Fibroblast of mammary gland (primary cell): ENCODE measurements at regions not wholly inside any gene's neighbourhood (a gene's known extent, or its start where the extent isn't known, plus 50 kb on each side); places are given as distances from the start of the nearest gene placed in this dataset.
A peak's percentile ranks its signal among the peaks of the same experiment; 100 is the strongest.

ENCODE experiments used
- DNase-seq: peaks from one replicate; pipeline ENCODE4 v3.0.0-alpha.2; 2010; ENCODE audit warnings: low read depth
- H3K4me3 ChIP-seq: 2 replicates; pipeline ENCODE4 v1.5.1; 2011; ENCODE audit warnings: low read depth, mild to moderate bottlenecking, low read length, moderate library complexity; ENCODE audit not compliant: control insufficient read depth
- CTCF ChIP-seq: conservative IDR thresholded peaks from 2 replicates; pipeline ENCODE4 v1.5.1; 2011; ENCODE audit warnings: low read depth, low read length, inconsistent platforms; ENCODE audit not compliant: control insufficient read depth, insufficient read depth

- peak; percentile 59 for DNase-seq
- no peak overlapping the region for H3K4me3 ChIP-seq
- TF ChIP-seq CTCF, result no peak
Observed at GRCh38 chr4:166458756-166459155, 585.7 kb downstream of the TLL1 start.

DNA sequence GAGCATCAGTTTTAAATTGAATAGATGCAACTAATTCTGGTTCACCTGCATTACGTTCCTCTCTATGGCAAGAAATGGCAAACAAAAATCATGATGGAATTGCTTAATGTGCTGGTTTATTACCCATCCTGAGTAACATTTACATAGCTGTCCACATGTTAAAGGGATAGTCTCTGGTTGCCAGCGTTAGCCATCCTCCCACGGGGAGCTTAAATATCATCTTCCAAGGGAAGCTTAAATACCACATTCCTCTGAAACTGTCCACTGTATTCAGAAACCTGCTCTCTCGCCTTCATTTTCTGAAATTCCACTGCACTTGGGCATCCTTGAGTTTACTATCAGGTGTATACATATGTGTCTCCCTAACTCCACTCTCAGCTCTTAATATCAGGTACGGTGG is 586.6 kb downstream of the TLL1 start:
- no peak overlapping the region for H3K4me3 ChIP-seq
- no peak for TF ChIP-seq CTCF
- DNase-seq, result no peak

DNA sequence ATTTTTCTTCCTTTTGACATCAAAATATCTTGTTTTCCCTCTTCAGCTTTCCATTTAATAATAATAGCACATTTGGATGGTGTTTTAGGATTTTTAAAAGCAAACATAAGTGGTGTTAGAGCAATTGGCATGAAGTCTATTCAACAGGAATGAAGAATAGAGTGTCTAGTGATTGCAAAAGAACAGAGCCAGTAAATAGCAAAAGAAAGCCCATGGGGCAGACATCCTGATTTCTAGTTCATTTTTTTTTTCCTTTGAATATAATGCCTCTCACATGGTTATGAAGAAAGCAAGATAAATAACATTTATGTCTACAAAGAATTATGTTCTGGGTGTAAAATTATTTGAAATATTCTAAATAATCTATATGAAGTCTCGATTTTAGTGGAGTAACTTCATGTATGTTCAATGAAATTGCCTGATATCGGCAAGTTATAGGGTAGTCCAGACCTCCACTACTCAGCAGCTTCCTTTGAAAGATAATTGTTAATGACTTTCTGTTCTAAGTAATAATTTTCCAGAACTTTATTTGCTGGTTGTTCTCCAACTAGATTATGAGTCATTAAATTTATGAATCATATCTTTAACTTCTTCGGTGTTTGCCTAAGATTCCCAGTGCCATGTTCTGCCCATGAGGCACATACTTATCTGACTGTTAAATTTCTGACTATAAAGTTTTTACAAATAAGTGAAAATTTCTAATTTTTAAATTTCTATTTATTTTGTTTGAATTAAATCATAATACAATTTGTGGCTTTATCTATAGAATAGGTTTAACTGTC is 587.9 kb downstream of the TLL1 start:
- peak; percentile 43 for DNase-seq
- no peak overlapping the region for H3K4me3 ChIP-seq
- TF ChIP-seq CTCF, result no peak

GRCh38 chr4:166481055-166481454 is 608.0 kb downstream of the TLL1 start:
- H3K4me3 ChIP-seq, result no peak overlapping the region
- no peak for TF ChIP-seq CTCF
- no peak for DNase-seq

GRCh38 chr4:166481739-166482138 is 608.7 kb downstream of the TLL1 start:
- peak; percentile 11 for DNase-seq

DNA sequence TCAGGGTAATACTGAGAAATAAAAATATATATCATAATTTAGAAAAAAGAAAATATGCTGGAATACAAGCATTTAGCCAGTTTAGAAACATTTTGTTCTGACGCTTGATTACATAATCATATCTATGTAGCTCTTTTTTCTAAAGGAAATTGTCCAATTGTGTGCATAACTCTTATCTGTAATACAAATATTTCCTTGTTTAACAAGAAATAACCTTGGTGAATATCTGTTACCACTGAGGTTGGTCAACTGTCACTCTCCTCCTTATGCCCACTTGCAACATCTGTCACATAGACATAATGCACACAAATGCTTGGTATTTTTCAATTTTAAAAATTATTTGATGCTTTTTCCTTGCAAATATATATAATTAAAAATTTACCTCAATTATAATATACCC is 609.7 kb downstream of the TLL1 start:
- no peak overlapping the region for H3K4me3 ChIP-seq
- TF ChIP-seq CTCF, result no peak
- no peak for DNase-seq

More at GRCh38 chr4:166481739-166482138, 608.7 kb downstream of the TLL1 start:
- H3K4me3 ChIP-seq, result no peak overlapping the region
- no peak for TF ChIP-seq CTCF
